ENCODE measurements at regions not wholly inside any gene's neighbourhood (a gene's known extent, or its start where the extent isn't known, plus 50 kb on each side); places are given as distances from the start of the nearest gene placed in this dataset.

DNA sequence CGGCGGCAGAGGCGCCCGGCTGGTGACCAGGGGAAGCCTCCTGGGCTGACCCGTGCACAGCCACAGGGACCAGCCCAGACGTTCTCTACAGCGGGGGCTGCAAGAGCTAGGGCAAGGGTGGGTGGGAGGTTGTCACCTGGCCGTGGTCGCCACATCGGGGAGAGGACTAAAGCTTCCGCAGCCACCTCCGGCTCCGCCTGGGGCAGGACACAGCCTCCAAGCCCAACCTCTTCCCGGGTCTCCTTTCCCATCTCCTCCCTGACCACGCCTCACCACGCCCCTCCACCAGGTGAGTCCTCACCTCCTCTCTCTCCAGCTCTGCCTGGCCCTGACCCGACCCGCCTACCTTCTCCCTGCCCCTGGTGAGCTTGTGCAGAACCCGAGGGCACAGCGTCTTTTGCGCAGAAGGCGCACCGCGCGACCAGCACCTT, 75.9 kb upstream of the LMO1 start:
- Histone ChIP-seq H2AK5ac (ENCODE audit: insufficient read length, low read length) (no peak overlapping the region), H3K18ac (ENCODE audit: insufficient read length, low read depth, low read length) (no peak overlapping the region), H2BK5ac (ENCODE audit: insufficient read length, low read length) (no peak overlapping the region), H3K27me3 (ENCODE audit: insufficient read depth, low read length) (no peaks in the 10 kb centered on the region), H3K23me2 (ENCODE audit: insufficient read length, low read depth, low read length, poor library complexity, severe bottlenecking) (no peaks in the 10 kb centered on the region), H2BK12ac (ENCODE audit: insufficient read length, low read depth, low read length) (no peak overlapping the region), H3K79me1 (ENCODE audit: insufficient read depth, low read depth, low read length, poor library complexity, severe bottlenecking) (no peaks in the 10 kb centered on the region), H3K14ac (ENCODE audit: insufficient read depth, low read length) (no peak overlapping the region), H2BK120ac (ENCODE audit: low read depth, low read length, poor library complexity, severe bottlenecking) (no peak overlapping the region), H2AFZ (ENCODE audit: low read length) (no peak overlapping the region), H3K4ac (ENCODE audit: low read depth, low read length) (no peak overlapping the region), H2BK20ac (ENCODE audit: low read depth, low read length, poor library complexity, severe bottlenecking) (no peak overlapping the region), H4K8ac (replicated peaks; ENCODE audit: insufficient read length, low read depth, low read length) (no peak overlapping the region), H3K9me3 (ENCODE audit: control insufficient read depth, low read depth, low read length) (no peaks in the 10 kb centered on the region), H4K5ac (ENCODE audit: insufficient read length, low read depth, low read length) (no peak overlapping the region), H3K9ac (ENCODE audit: extremely low read depth, insufficient read length, low read length) (no peak overlapping the region), H3K79me2 (ENCODE audit: insufficient read depth, low read length) (no peaks in the 10 kb centered on the region), H3K27ac (ENCODE audit: insufficient read length, low read depth, low read length) (no peak overlapping the region), H3K4me2 (ENCODE audit: insufficient read depth, insufficient read length, low read length) (no peak overlapping the region), H3K23ac (ENCODE audit: insufficient read length, low read depth, low read length) (no peak overlapping the region), H3T11ph (ENCODE audit: low read length) (no peak overlapping the region), H3K56ac (ENCODE audit: insufficient read length, low read depth, low read length) (no peak overlapping the region), H4K20me1 (ENCODE audit: control insufficient read depth, insufficient read depth, insufficient read length) (no peaks in the 10 kb centered on the region), H4K91ac (ENCODE audit: insufficient read length, low read depth, low read length) (no peak overlapping the region), H2BK15ac (ENCODE audit: low read depth, low read length) (no peak overlapping the region), H3K4me1 (ENCODE audit: insufficient read depth, low read length) (no peaks in the 10 kb centered on the region)
- WGBS (ENCODE audit: extremely low coverage, insufficient read length, low lambda C conversion rate): no CpG with 5 or more reads among the region's 25 CpGs
- H3K9me3 Mint-ChIP-seq: no peaks in the 10 kb centered on the region; a peak in 1 of 5 replicates
- H3K4me1 Mint-ChIP-seq: peaks cover 23 to 40% of the 10 kb centered on the region in 2 experiments
- H3K4me3 Mint-ChIP-seq: no peak overlapping the region
- peaks cover 3% of the 10 kb centered on the region; the same call in 1 of the 2 replicates for H3K27me3 Mint-ChIP-seq (ENCODE audit: low read depth)
- H3K27ac Mint-ChIP-seq: no peak overlapping the region
- TF ChIP-seq, protein P1, sequence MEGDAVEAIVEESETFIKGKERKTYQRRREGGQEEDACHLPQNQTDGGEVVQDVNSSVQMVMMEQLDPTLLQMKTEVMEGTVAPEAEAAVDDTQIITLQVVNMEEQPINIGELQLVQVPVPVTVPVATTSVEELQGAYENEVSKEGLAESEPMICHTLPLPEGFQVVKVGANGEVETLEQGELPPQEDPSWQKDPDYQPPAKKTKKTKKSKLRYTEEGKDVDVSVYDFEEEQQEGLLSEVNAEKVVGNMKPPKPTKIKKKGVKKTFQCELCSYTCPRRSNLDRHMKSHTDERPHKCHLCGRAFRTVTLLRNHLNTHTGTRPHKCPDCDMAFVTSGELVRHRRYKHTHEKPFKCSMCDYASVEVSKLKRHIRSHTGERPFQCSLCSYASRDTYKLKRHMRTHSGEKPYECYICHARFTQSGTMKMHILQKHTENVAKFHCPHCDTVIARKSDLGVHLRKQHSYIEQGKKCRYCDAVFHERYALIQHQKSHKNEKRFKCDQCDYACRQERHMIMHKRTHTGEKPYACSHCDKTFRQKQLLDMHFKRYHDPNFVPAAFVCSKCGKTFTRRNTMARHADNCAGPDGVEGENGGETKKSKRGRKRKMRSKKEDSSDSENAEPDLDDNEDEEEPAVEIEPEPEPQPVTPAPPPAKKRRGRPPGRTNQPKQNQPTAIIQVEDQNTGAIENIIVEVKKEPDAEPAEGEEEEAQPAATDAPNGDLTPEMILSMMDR (conservative IDR thresholded peaks at IDR 0.05): no peak
- H3K36me3 Mint-ChIP-seq (ENCODE audit: insufficient read depth in 1 of 3, low read depth in 3 of 3): no peaks in the 10 kb centered on the region
- DNase-seq: peak; percentile 92

Data from H9 (cell line).